ENCODE measurements at regions not wholly inside any gene's neighbourhood (a gene's known extent, or its start where the extent isn't known, plus 50 kb on each side); places are given as distances from the start of the nearest gene placed in this dataset.

DNA sequence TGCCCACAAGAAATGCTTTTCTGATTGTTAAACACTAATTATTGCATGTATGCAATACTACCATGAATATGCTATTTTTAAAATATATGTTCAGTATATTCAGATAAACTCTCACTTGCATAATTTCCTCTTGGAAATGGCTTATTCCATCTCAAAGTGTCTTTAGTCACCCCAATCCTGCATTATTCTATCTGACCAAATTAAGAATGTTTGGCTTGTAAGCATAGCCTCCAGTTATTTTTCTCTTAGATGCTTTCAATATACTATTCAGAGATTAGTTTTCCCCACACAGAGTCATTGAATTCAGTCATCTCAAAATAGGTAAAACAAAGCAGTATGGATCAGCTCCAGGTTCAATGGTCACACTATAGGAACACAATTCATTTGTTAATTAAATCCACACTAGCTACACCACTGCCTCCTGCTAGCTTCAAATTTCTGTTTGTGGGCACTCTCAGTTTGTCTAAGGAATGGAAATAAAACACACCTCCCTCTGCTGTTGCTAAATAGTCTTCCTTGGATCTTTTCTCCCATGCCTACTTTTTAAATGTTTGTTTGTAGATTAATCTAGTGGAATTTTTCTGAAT is 134.6 kb upstream of the TBCA start:
- intact Hi-C loops (cut with micrococcal nuclease), result no loop called here

More for the DNA sequence above, 134.6 kb upstream of the TBCA start:
- DNase-seq (ENCODE audit: extremely low read depth in 1 of 4, low spot score in 3 of 4) (no peak), ATAC-seq (no peak), FAIRE-seq (no peak)
- no peaks in the 10 kb centered on the region; a peak in 2 of 5 replicates for H3K4me1 ChIP-seq (replicated peaks in 1 of 2; ENCODE audit: control insufficient read depth in 2 of 2, insufficient read depth in 2 of 2, low read length in 2 of 2)
- H3K9ac ChIP-seq (ENCODE audit: insufficient read depth in 1 of 2, low read depth in 2 of 2, low read length in 2 of 2), result no peak overlapping the region
- H3K9me1 ChIP-seq (ENCODE audit: control insufficient read depth, insufficient read depth, low read length), result no peaks in the 10 kb centered on the region
- in situ Hi-C loops (cut with MboI), result no loop called here
- no peak overlapping the region for H3K27ac ChIP-seq (ENCODE audit: extremely low read depth, low read depth, low read length)
- H3K79me2 ChIP-seq (ENCODE audit: control insufficient read depth, insufficient read depth, low read length), result no peaks in the 10 kb centered on the region
- TF ChIP-seq, protein P1, sequence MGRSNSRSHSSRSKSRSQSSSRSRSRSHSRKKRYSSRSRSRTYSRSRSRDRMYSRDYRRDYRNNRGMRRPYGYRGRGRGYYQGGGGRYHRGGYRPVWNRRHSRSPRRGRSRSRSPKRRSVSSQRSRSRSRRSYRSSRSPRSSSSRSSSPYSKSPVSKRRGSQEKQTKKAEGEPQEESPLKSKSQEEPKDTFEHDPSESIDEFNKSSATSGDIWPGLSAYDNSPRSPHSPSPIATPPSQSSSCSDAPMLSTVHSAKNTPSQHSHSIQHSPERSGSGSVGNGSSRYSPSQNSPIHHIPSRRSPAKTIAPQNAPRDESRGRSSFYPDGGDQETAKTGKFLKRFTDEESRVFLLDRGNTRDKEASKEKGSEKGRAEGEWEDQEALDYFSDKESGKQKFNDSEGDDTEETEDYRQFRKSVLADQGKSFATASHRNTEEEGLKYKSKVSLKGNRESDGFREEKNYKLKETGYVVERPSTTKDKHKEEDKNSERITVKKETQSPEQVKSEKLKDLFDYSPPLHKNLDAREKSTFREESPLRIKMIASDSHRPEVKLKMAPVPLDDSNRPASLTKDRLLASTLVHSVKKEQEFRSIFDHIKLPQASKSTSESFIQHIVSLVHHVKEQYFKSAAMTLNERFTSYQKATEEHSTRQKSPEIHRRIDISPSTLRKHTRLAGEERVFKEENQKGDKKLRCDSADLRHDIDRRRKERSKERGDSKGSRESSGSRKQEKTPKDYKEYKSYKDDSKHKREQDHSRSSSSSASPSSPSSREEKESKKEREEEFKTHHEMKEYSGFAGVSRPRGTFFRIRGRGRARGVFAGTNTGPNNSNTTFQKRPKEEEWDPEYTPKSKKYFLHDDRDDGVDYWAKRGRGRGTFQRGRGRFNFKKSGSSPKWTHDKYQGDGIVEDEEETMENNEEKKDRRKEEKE (IDR thresholded peaks at IDR 0.05; ENCODE audit: borderline replicate concordance in 1 of 2, control insufficient read depth in 1 of 2, low read depth in 2 of 2, low read length in 1 of 2), result no peak
- TF ChIP-seq, protein P2, sequence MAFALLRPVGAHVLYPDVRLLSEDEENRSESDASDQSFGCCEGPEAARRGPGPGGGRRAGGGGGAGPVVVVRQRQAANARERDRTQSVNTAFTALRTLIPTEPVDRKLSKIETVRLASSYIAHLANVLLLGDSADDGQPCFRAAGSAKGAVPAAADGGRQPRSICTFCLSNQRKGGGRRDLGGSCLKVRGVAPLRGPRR (CRISPR knock-in tag; IDR thresholded peaks at IDR 0.05), result no peak
- TF ChIP-seq SRF (CRISPR knock-in tag; IDR thresholded peaks at IDR 0.05) (no peak), YY1 (IDR thresholded peaks at IDR 0.05; ENCODE audit: borderline replicate concordance in 1 of 3, control insufficient read depth in 1 of 3, extremely low read depth in 1 of 3, insufficient read depth in 3 of 3, insufficient read length in 1 of 3, insufficient replicate concordance in 2 of 3, low read depth in 1 of 3, low read length in 2 of 3) (no peak), MBD2 (IDR thresholded peaks at IDR 0.05; ENCODE audit: borderline replicate concordance, low read depth) (no peak), MYNN (IDR thresholded peaks at IDR 0.05) (no peak), MYNN (CRISPR knock-in tag; IDR thresholded peaks at IDR 0.05) (no peak), ZNF764 (CRISPR knock-in tag; IDR thresholded peaks at IDR 0.05; ENCODE audit: low read depth) (no peak), SIN3A (IDR thresholded peaks at IDR 0.05; ENCODE audit: borderline replicate concordance in 2 of 2, control insufficient read depth in 1 of 2, low read depth in 2 of 2, low read length in 2 of 2) (no peak), NR3C1 (CRISPR knock-in tag; IDR thresholded peaks at IDR 0.05) (no peak), NCOA2 (IDR thresholded peaks at IDR 0.05; ENCODE audit: partially characterized antibody in 2 of 2) (no peak), MTA3 (IDR thresholded peaks at IDR 0.05; ENCODE audit: borderline replicate concordance) (no peak), NCOA6 (IDR thresholded peaks at IDR 0.05) (no peak)
- TF ChIP-seq, protein P3, sequence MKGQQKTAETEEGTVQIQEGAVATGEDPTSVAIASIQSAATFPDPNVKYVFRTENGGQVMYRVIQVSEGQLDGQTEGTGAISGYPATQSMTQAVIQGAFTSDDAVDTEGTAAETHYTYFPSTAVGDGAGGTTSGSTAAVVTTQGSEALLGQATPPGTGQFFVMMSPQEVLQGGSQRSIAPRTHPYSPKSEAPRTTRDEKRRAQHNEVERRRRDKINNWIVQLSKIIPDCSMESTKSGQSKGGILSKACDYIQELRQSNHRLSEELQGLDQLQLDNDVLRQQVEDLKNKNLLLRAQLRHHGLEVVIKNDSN (CRISPR knock-in tag; IDR thresholded peaks at IDR 0.05), result no peak
- H4K20me1 ChIP-seq (replicated peaks; ENCODE audit: control insufficient read depth, insufficient read depth, low read length), result no peaks in the 10 kb centered on the region
- H3K36me3 ChIP-seq (ENCODE audit: control insufficient read depth, insufficient read depth, low read length), result no peaks in the 10 kb centered on the region
- ChIA-PET POLR2A (interaction anchor here (1.2 kb wide), 1 partner anchor 12 kb away, joined by 3 read pairs; no protein-coding TSS in a partner anchor), CTCF (ENCODE audit: low intra/inter-chr PET ratio) (no interaction called here)
- no TSS peak for BruUV-seq (replicated peaks)
- H3K4me2 ChIP-seq (ENCODE audit: insufficient read depth, low read length), result no peak overlapping the region
- H3K4me3 ChIP-seq, result no peak overlapping the region
- H3K27me3 ChIP-seq (ENCODE audit: control insufficient read depth in 2 of 2, insufficient read depth in 2 of 2, low read length in 2 of 2), result peaks cover 17 to 27% of the 10 kb centered on the region in 2 experiments
- no peaks in the 10 kb centered on the region for H3K9me3 ChIP-seq (replicated peaks; ENCODE audit: control insufficient read depth, insufficient read depth, low read depth, low read length)
- no peak overlapping the region for H2AFZ ChIP-seq (ENCODE audit: low read depth, low read length)
